ENCODE measurements at regions not wholly inside any gene's neighbourhood (a gene's known extent, or its start where the extent isn't known, plus 50 kb on each side); places are given as distances from the start of the nearest gene placed in this dataset.

- POLR2A ChIA-PET, result no interaction called here
- Mint-ChIP-seq H3K27me3 (ENCODE audit: low read depth) (no peaks in the 10 kb centered on the region; the same call in 1 of the 2 replicates), H3K9me3 (no peaks in the 10 kb centered on the region), H3K4me3 (no peak overlapping the region), H3K27ac (no peak overlapping the region), H3K36me3 (no peaks in the 10 kb centered on the region), H3K4me1 (peaks cover 7% of the 10 kb centered on the region)
- CTCF ChIA-PET, result no interaction called here
- ATAC-seq (no peak), DNase-seq (ENCODE audit: low spot score) (no peak)
- no peak for TF ChIP-seq ZBTB21 (CRISPR knock-in tag; IDR thresholded peaks at IDR 0.05; ENCODE audit: borderline replicate concordance)
- TF ChIP-seq ZSCAN18 (CRISPR knock-in tag; IDR thresholded peaks at IDR 0.05), result no peak
- TF ChIP-seq ETV6 (CRISPR knock-in tag; IDR thresholded peaks at IDR 0.05), result no peak
- TF ChIP-seq E2F5 (CRISPR knock-in tag; IDR thresholded peaks at IDR 0.05), result no peak
These were observed 218.6 kb downstream of the SPCS3 start for GRCh38 chr4:176538217-176538925.

GRCh38 chr4:176539091-176539784 lies 219.5 kb downstream of the SPCS3 start:
- CTCF ChIA-PET, result no interaction called here
- Mint-ChIP-seq H3K27me3 (ENCODE audit: low read depth) (no peaks in the 10 kb centered on the region; the same call in 1 of the 2 replicates), H3K9me3 (no peaks in the 10 kb centered on the region), H3K4me3 (no peak overlapping the region), H3K4me1 (peaks cover 7% of the 10 kb centered on the region), H3K36me3 (no peaks in the 10 kb centered on the region), H3K27ac (no peak overlapping the region)
- DNase-seq (ENCODE audit: low spot score) (no peak), ATAC-seq (no peak)
- POLR2A ChIA-PET, result interaction anchor here (0.7 kb wide), 3 partner anchors 24 to 559 kb away, joined by 6 read pairs; no protein-coding TSS in a partner anchor
- no peak for TF ChIP-seq TEAD1 (CRISPR knock-in tag; IDR thresholded peaks at IDR 0.05)
- no peak for TF ChIP-seq STAT6 (CRISPR knock-in tag; conservative IDR thresholded peaks at IDR 0.05; ENCODE audit: low read depth)
- no peak for TF ChIP-seq ZNF219 (CRISPR knock-in tag; IDR thresholded peaks at IDR 0.05; ENCODE audit: borderline replicate concordance)
- TF ChIP-seq NFYB (CRISPR knock-in tag; conservative IDR thresholded peaks at IDR 0.05; ENCODE audit: low read depth), result no peak
- no peak for TF ChIP-seq AFF4 (CRISPR knock-in tag; IDR thresholded peaks at IDR 0.05; ENCODE audit: borderline replicate concordance)
- TF ChIP-seq IRF1 (CRISPR knock-in tag; IDR thresholded peaks at IDR 0.05), result no peak
- no peak for TF ChIP-seq IRF2 (CRISPR knock-in tag; IDR thresholded peaks at IDR 0.05; ENCODE audit: borderline replicate concordance, low read depth)
- TF ChIP-seq ZNF121 (CRISPR knock-in tag; IDR thresholded peaks at IDR 0.05), result no peak
- TF ChIP-seq CDX4 (CRISPR knock-in tag; IDR thresholded peaks at IDR 0.05; ENCODE audit: borderline replicate concordance), result no peak
- TF ChIP-seq GTF2I (CRISPR knock-in tag; conservative IDR thresholded peaks at IDR 0.05), result no peak
- TF ChIP-seq ZNF396 (CRISPR knock-in tag; IDR thresholded peaks at IDR 0.05; ENCODE audit: borderline replicate concordance), result no peak
- no peak for TF ChIP-seq ATF3 (CRISPR knock-in tag; conservative IDR thresholded peaks at IDR 0.05)
- TF ChIP-seq SMAD3 (CRISPR knock-in tag; IDR thresholded peaks at IDR 0.05; ENCODE audit: borderline replicate concordance), result no peak
- TF ChIP-seq ZNF232 (CRISPR knock-in tag; IDR thresholded peaks at IDR 0.05), result no peak
- TF ChIP-seq SOX15 (CRISPR knock-in tag; IDR thresholded peaks at IDR 0.05), result no peak
- TF ChIP-seq ZSCAN18 (CRISPR knock-in tag; IDR thresholded peaks at IDR 0.05), result no peak
- no peak for TF ChIP-seq KAT7 (CRISPR knock-in tag; IDR thresholded peaks at IDR 0.05; ENCODE audit: borderline replicate concordance)
- TF ChIP-seq TEAD4 (CRISPR knock-in tag; IDR thresholded peaks at IDR 0.05), result no peak
